GM12891 (cell line): ENCODE measurements at regions not wholly inside any gene's neighbourhood (a gene's known extent, or its start where the extent isn't known, plus 50 kb on each side); places are given as distances from the start of the nearest gene placed in this dataset.
"Not testable (repeated sequence)": the region's sequence is repeated elsewhere in the genome, so short reads cannot be mapped to it uniquely, and the experiment has no call there.

Source experiments
- POLR2A ChIP-seq: IDR thresholded peaks from 2 replicates; pipeline ENCODE4 v1.6.1; 2011; ENCODE audit warnings: low read depth, low read length, control low read depth
- POLR2AphosphoS5 ChIP-seq: IDR thresholded peaks from 2 replicates; pipeline ENCODE4 v1.6.1; 2011; ENCODE audit warnings: low read depth, low read length, control low read depth
- POU2F2 ChIP-seq: IDR thresholded peaks from 2 replicates; pipeline ENCODE4 v1.6.1; 2011; ENCODE audit warnings: low read depth, mild to moderate bottlenecking, control low read depth, low read length, moderate library complexity
- SPI1 ChIP-seq: IDR thresholded peaks from 2 replicates; pipeline ENCODE4 v1.6.1; 2011; ENCODE audit warnings: low read depth, low read length, control low read depth
- TAF1 ChIP-seq: IDR thresholded peaks from 2 replicates; pipeline ENCODE4 v1.6.1; 2011; ENCODE audit warnings: low read depth, low read length, control low read depth

DNA sequence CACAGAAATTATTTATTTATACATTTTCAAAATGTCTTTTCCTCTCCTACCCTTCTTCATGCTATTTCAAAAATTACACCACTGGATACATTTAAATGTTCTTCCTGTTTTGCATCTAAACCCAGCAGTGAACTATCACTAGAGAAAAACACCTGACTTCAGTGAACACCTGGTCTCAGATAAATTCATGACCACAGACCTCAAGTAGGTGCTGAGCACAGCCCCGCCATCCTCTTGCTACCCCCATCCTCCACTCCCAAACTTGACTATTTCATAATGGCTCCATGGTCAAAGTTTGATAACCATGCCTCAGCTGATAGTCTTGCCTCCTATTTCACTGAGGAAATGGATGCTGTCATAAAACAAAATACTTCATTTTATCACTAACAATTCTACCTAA lies 56.6 kb upstream of the POMZP3 start:
- not testable (repeated sequence) for TF ChIP-seq POLR2A, TAF1, POLR2AphosphoS5, SPI1, POU2F2
